GM18867 (cell line): ENCODE measurements at regions not wholly inside any gene's neighbourhood (a gene's known extent, or its start where the extent isn't known, plus 50 kb on each side); places are given as distances from the start of the nearest gene placed in this dataset.

Experiments
- ATAC-seq: cut with Tn5 transposase; IDR thresholded peaks from one replicate; pipeline ENCODE4 v1.9.1; 2021; ENCODE audit warnings: mild to moderate bottlenecking, moderate library complexity; ENCODE audit not compliant: unreplicated experiment

GRCh38 chr13:22047082-22047784, 376.4 kb downstream of the FGF9 start:
- ATAC-seq: no peak

DNA sequence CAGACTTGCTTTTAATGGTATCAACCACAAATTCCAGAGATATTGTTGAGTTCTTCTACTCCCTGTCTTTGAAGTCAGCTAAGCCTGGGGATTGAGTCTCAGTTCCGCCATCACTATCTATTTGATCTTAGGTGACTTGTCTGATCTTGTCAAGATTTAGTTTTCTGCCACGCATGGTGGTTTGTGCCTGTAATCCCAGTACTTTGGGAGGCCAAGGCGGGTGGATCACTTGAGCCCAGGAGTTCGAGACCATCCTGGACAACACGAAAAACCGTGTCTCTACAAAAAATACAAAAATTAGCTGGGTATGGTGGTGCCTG, 376.9 kb downstream of the FGF9 start:
- ATAC-seq: no peak

- no peak for ATAC-seq
Observed at GRCh38 chr13:22049384-22049783, 378.5 kb downstream of the FGF9 start.

DNA sequence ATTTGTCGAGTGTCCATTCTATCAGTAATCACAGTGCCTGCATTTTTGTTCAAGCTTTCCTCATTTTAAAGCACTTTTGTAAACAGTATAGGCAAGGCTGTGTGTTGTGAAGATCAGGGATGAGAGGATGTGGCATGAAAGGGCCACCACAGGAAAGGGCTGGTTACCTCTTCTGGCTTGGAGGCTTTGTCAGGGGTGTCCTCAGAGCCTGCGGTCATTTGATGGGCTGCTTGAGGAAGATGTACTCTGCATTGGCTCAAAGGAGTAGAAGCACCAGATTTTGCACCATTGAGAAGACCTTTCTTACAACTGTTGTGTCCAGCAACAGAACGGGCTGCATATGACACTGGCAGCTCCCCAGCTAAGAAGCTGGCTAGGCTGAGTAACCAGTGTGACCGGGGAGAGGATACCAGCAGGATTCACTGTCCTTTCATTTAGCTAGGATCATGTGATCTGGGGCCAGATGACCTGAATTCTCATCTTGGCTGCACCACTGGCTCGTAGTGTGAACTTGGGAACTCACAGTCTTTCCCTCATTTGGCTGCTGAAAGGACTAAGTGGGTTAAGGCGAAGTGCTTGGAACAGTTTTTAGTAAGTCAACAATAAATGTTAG, 380.2 kb downstream of the FGF9 start:
- ATAC-seq: no peak

- no peak for ATAC-seq
Observed at GRCh38 chr13:22053053-22053452, 382.2 kb downstream of the FGF9 start.

DNA sequence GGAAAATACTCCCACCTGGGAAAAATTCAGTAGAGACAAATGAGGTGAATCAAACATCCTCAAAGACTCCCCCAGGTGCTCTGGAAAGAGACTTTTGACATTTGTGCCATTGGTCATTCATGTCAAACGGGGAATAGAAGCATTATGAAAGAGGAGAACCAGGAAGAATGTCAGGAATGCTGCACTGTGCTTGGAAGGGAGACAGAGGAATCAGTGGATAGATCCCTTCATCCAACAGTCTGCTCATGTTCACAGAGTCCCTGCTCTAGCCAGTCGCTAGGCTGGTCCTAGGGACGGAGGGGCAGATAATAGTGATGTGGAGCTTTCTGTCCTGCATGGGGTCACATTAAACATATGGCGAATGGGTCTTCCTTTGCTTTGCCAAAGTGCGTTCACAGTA, 384.4 kb downstream of the FGF9 start:
- ATAC-seq: no peak

GRCh38 chr13:22060187-22060586, 389.3 kb downstream of the FGF9 start:
- no peak for ATAC-seq

GRCh38 chr13:22061371-22061805, 390.5 kb downstream of the FGF9 start:
- peak; percentile 65 for ATAC-seq

DNA sequence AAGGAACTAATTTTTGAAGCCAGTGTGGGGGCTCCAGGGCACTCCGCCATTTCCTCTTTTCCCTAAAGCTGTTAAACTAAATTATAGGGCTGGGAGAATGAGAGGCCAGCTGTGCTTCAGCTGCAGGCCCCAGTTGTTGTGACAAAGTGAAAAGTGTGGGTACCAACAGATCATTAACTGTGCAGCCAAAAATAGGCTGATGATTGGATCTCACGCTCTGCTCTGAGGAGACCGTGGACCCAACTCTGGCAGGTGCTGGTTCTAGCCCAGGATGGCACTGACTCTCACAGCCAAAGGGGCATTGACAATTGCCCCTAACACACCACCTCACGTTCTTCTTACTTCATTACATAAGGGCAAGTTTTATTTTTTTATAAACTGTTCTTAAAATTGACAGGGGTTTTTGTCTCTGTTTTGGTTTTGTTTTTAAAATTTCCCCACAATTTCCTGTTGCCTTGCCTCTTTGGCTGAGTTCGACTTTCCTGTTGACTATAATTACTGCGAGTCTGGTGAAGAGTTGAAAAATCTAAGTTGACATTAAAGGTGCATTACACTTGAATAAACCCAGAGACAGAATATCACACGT, 391.0 kb downstream of the FGF9 start:
- peak; percentile 64 for ATAC-seq

- no peak for ATAC-seq
Observed at GRCh38 chr13:22062478-22063205, 391.8 kb downstream of the FGF9 start.

DNA sequence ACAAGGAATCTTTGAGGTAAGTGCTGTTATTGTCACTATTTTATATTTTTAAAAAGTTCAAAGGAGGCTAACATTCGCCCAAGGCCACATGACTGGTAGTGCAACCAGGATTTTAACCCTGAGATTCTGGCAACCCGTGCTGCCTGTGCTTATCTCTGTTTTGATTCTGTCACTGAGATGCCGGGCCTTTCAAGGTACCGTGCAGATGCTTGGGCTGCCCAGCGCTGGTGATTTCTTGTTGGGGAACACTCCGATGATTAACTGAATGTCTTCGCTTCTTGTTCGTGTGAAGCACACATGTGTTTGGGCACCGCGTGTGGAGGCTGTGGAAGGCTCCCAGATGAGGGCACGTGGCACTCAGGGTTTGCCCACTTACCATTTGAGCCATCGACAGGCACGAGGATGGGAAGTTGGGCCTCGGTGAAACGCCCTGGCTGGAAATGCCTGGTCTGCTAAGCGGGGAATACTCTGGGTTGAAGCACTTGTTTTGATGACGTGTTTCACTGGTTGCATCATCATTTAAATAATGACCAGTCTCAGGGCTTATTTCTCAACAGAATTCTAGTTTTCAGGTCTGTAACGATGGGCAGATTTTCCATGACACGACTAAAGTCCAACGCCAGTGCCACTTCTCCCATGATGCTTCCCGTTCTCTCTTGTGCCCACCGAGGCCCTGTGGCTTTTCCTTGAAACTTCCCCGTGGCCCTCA, 392.7 kb downstream of the FGF9 start:
- no peak for ATAC-seq

DNA sequence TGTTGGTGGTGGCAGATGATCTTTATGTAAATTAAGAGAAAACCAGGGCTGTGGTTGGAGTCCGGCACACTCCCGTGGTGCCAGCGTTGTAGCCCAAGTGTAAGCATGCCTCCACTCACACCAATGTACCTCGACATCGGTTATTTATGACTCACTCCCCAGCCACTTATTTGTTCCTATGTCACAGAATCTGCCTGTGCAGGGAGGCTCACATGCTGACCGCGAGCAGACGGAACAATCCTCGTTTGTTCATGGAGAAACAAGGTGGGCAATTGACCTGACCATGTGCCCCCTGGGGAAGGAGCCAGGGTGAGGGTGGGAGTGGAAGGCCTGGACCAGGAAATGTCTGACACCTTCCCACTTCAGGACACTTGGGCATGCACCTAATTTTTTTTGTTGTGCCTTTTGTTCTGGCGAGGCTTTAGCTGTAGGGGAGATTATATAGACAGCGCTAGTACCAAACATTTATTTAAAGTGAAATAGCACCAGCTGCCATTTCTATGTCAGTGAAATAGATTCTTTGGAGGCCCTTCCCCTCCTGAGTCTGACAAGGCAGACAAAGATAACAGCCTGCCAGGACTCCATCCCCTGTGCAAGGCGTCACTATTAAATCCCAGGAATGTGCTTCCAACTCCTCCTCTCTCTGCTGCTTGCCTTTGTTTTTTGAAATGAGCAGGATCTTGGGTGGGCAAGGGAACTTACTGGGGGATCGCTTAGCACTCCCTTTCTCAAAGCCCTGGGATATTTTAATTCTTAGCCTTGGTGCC, 394.2 kb downstream of the FGF9 start:
- no peak for ATAC-seq

DNA sequence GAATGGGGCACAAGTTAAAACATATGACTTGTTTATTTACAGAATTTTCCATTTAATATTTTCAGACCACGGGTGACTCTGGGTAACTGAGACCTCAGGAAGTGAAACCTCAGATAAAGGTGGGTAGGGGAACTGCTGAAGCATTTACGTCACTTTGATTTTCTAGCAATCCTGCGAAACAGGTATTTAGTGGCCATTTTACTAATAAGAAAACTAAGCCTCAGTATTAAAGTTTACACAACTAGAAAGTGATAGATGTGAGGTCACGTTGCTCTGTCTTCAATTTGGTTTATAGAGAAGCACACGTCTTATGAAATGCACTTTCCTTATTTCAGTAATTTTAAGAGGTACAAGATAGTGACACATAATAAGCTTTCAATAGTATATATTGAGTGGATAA, 402.8 kb downstream of the FGF9 start:
- ATAC-seq: peak; percentile 70

GRCh38 chr13:22074403-22074802, 403.5 kb downstream of the FGF9 start:
- ATAC-seq: no peak

DNA sequence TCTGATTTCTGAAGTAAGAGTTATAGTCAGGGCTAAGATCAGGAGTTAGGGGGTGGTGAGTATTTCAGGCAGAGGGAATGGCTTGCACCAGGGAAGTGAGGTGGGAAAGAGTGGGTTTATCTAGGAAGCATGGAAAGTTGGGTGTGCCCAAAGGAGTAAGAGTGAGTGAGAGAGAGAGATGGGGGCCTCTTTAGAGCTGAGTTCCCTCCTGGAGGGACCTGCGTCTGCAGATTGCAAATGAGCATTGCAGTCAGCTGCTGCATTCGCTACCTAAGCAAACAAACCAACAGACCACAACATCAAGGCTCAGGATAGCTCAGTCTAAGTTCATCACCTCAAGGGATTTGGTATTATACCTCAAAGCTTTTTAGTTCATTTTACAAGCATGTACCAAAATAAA, 405.8 kb downstream of the FGF9 start:
- no peak for ATAC-seq

DNA sequence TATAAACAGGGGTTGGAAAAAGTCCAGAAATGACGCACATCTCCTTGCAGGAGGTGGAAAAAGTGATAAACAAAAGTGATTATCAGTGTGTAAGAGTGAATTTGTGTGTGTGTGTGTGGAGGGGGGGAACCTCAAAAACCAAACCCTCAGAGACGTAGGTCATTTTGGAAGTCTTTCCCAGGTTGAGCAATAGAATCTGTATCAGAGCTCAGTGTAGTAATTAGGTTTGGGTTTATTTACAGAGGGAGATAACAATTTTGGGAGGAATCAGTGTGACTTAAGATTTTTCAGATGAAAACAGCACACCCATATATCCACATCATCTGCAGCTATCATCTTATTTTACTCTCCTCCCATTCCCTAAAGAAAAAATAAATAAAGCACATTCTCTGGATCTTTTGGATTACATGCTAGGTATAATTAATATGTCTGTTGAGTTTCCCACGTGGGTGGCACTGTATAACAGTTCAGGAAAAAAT, 406.4 kb downstream of the FGF9 start:
- no peak for ATAC-seq

- no peak for ATAC-seq
Observed at GRCh38 chr13:22077764-22078163, 406.9 kb downstream of the FGF9 start.

- ATAC-seq: no peak
Observed at GRCh38 chr13:22079961-22080360, 409.1 kb downstream of the FGF9 start.

GRCh38 chr13:22080832-22081231, 410.0 kb downstream of the FGF9 start:
- no peak for ATAC-seq

DNA sequence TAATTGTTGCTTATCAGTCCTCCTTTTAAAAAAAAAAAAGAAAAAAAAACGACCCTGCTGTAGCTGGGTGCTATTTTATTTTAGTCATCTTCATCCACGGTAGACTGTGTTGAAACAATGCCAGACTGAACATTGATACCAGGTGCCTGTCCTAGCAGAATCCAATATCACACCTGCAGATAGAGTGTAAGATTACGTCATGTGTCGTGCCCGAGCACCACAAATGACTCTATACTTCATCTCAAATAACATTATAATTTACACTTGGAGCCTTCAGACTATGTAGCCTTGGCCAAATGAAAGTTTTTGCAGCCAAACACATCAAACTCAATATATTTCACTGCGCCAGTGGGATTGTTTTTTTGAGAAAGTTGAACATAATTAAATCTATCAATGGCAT, 410.6 kb downstream of the FGF9 start:
- ATAC-seq: no peak
